Esophagus muscularis mucosa (tissue), 3 donors: ENCODE measurements at regions not wholly inside any gene's neighbourhood (a gene's known extent, or its start where the extent isn't known, plus 50 kb on each side); places are given as distances from the start of the nearest gene placed in this dataset.

Source experiments
- CTCF ChIP-seq, 3 experiments: fragments of 200-600 bp in 2 of 3; fragments of 450-650 bp in 1 of 3; sonication (generic) in 2 of 3; IDR thresholded peaks; one replicate each; pipeline ENCODE4 v1.5.1; 2017 to 2019; ENCODE audit warnings: antibody characterized with exemption in 3 of 3, mild to moderate bottlenecking in 2 of 3, moderate library complexity in 1 of 3
- POLR2A ChIP-seq: fragments of 450-650 bp; IDR thresholded peaks from one replicate; pipeline ENCODE4 v1.6.1; 2017; ENCODE audit warnings: antibody characterized with exemption, moderate library complexity, mild to moderate bottlenecking, low read depth
- POLR2AphosphoS5 ChIP-seq, 2 donors: sonication (generic); formaldehyde crosslinking; IDR thresholded peaks; one replicate each; pipeline ENCODE4 v1.6.1; 2017; ENCODE audit warnings: antibody characterized with exemption in 2 of 2

GRCh38 chr16:86848821-86849220 lies 270.5 kb downstream of the FOXL1 start:
- TF ChIP-seq CTCF (IDR thresholded peaks at IDR 0.05) = no peak
- no peak for TF ChIP-seq POLR2AphosphoS5 (IDR thresholded peaks at IDR 0.05)
- no peak for TF ChIP-seq POLR2A
